ENCODE measurements at regions not wholly inside any gene's neighbourhood (a gene's known extent, or its start where the extent isn't known, plus 50 kb on each side); places are given as distances from the start of the nearest gene placed in this dataset.

- TF ChIP-seq CTCF (IDR thresholded peaks at IDR 0.05; ENCODE audit: poor library complexity) (no peak), EZH2 (IDR thresholded peaks at IDR 0.05; ENCODE audit: borderline replicate concordance) (no peak), EZH2phosphoT487 (IDR thresholded peaks at IDR 0.05; ENCODE audit: low read depth, severe bottlenecking, unreplicated experiment) (no peak)
- no peaks in the 10 kb centered on the region for H3K4me1 ChIP-seq (ENCODE audit: insufficient read depth)
- H3K27ac ChIP-seq = no peak overlapping the region
- no peaks in the 10 kb centered on the region for H3K27me3 ChIP-seq
- no peak for DNase-seq (ENCODE audit: low spot score)
- no peak overlapping the region for H2AFZ ChIP-seq
- H3K36me3 ChIP-seq (replicated peaks; ENCODE audit: insufficient read depth, low read depth) = no peaks in the 10 kb centered on the region
- H3K4me3 ChIP-seq = no peak overlapping the region
- no peak overlapping the region for H3K4me2 ChIP-seq
- 93% methylated on average over 2 of the region's 2 CpGs for WGBS (ENCODE audit: low lambda C conversion rate, missing lambda C conversion rate)
- H3K9me2 ChIP-seq (replicated peaks; ENCODE audit: insufficient read depth) = no peaks in the 10 kb centered on the region
- no peaks in the 10 kb centered on the region for H3K9me3 ChIP-seq (ENCODE audit: low read depth)
- H3K79me2 ChIP-seq = no peaks in the 10 kb centered on the region
- no peaks in the 10 kb centered on the region for H4K20me1 ChIP-seq (ENCODE audit: insufficient read depth, poor library complexity, severe bottlenecking)
Measured at GRCh38 chr13:39820606-39821005, 165.1 kb downstream of the COG6 start.

- Histone ChIP-seq H4K20me1 (ENCODE audit: insufficient read depth, poor library complexity, severe bottlenecking) (no peaks in the 10 kb centered on the region), H3K9me2 (replicated peaks; ENCODE audit: insufficient read depth) (no peaks in the 10 kb centered on the region), H3K9me3 (ENCODE audit: low read depth) (no peaks in the 10 kb centered on the region), H2AFZ (no peak overlapping the region), H3K79me2 (no peaks in the 10 kb centered on the region), H3K4me3 (no peak overlapping the region), H3K27ac (no peak overlapping the region), H3K36me3 (replicated peaks; ENCODE audit: insufficient read depth, low read depth) (no peaks in the 10 kb centered on the region), H3K4me2 (no peak overlapping the region), H3K4me1 (ENCODE audit: insufficient read depth) (no peaks in the 10 kb centered on the region), H3K27me3 (no peaks in the 10 kb centered on the region)
- DNase-seq (ENCODE audit: low spot score) = no peak
- TF ChIP-seq EZH2 (IDR thresholded peaks at IDR 0.05; ENCODE audit: borderline replicate concordance) (no peak), EZH2phosphoT487 (IDR thresholded peaks at IDR 0.05; ENCODE audit: low read depth, severe bottlenecking, unreplicated experiment) (no peak), CTCF (IDR thresholded peaks at IDR 0.05; ENCODE audit: poor library complexity) (no peak)
- 96% methylated on average over 1 of the region's 1 CpG for whole genome bisulfite sequencing (ENCODE audit: low lambda C conversion rate, missing lambda C conversion rate)
Measured at GRCh38 chr13:39821977-39822376, 166.5 kb downstream of the COG6 start.

- 60% methylated on average over 3 of the region's 3 CpGs for WGBS (ENCODE audit: low lambda C conversion rate, missing lambda C conversion rate)
Measured at GRCh38 chr13:39822437-39822836, 167.0 kb downstream of the COG6 start.

More at GRCh38 chr13:39822437-39822836, 167.0 kb downstream of the COG6 start:
- Histone ChIP-seq H3K36me3 (replicated peaks; ENCODE audit: insufficient read depth, low read depth) (no peaks in the 10 kb centered on the region), H3K9me2 (replicated peaks; ENCODE audit: insufficient read depth) (no peaks in the 10 kb centered on the region), H3K4me2 (no peak overlapping the region), H3K9me3 (ENCODE audit: low read depth) (no peaks in the 10 kb centered on the region), H3K79me2 (no peaks in the 10 kb centered on the region), H3K27ac (no peak overlapping the region), H3K4me3 (no peak overlapping the region), H3K4me1 (ENCODE audit: insufficient read depth) (no peaks in the 10 kb centered on the region), H4K20me1 (ENCODE audit: insufficient read depth, poor library complexity, severe bottlenecking) (no peaks in the 10 kb centered on the region), H2AFZ (no peak overlapping the region), H3K27me3 (no peaks in the 10 kb centered on the region)
- TF ChIP-seq EZH2phosphoT487 (IDR thresholded peaks at IDR 0.05; ENCODE audit: low read depth, severe bottlenecking, unreplicated experiment) (no peak), EZH2 (IDR thresholded peaks at IDR 0.05; ENCODE audit: borderline replicate concordance) (no peak), CTCF (IDR thresholded peaks at IDR 0.05; ENCODE audit: poor library complexity) (no peak)
- no peak for DNase-seq (ENCODE audit: low spot score)
